DOHH2 (cell line): ENCODE measurements at regions not wholly inside any gene's neighbourhood (a gene's known extent, or its start where the extent isn't known, plus 50 kb on each side); places are given as distances from the start of the nearest gene placed in this dataset.

Experiments used
- H3F3A ChIP-seq: fragments of 200-600 bp; sonication (generic), shearing (Covaris generic); 2 replicates; pipeline ENCODE4 v1.6.0; 2016; ENCODE audit warnings: antibody characterized with exemption, mild to moderate bottlenecking; ENCODE audit not compliant: control insufficient read depth, insufficient read depth
- H3K27ac ChIP-seq: fragments of 200-600 bp; sonication (generic); 2 replicates; pipeline ENCODE4 v1.5.1; 2014; ENCODE audit warnings: low read depth, mild to moderate bottlenecking, low read length, moderate library complexity
- H3K27me3 ChIP-seq: fragments of 200-600 bp; sonication (generic); 2 replicates; pipeline ENCODE4 v1.6.1; 2014; ENCODE audit warnings: mild to moderate bottlenecking, low read length, mixed read lengths; ENCODE audit not compliant: control insufficient read depth
- H3K36me3 ChIP-seq: fragments of 200-600 bp; sonication (generic); 2 replicates; pipeline ENCODE4 v1.6.1; 2014; ENCODE audit warnings: mild to moderate bottlenecking, low read length, moderate library complexity, mixed read lengths; ENCODE audit not compliant: control insufficient read depth
- H3K4me1 ChIP-seq: fragments of 200-600 bp; sonication (generic); 2 replicates; pipeline ENCODE4 v1.6.1; 2014; ENCODE audit warnings: mild to moderate bottlenecking, low read length, mixed read lengths; ENCODE audit not compliant: control insufficient read depth
- H3K4me2 ChIP-seq: fragments of 200-600 bp; sonication (generic); 2 replicates; pipeline ENCODE4 v1.6.0; 2014; ENCODE audit warnings: mild to moderate bottlenecking, low read length, moderate library complexity
- H3K4me3 ChIP-seq: fragments of 200-600 bp; sonication (generic); 2 replicates; pipeline ENCODE4 v1.5.1; 2014; ENCODE audit warnings: mild to moderate bottlenecking, low read length, mixed read lengths
- H3K79me2 ChIP-seq: fragments of 200-600 bp; sonication (generic); 2 replicates; pipeline ENCODE4 v1.6.1; 2014; ENCODE audit warnings: mild to moderate bottlenecking, low read length, mixed read lengths; ENCODE audit not compliant: control insufficient read depth
- H3K9me2 ChIP-seq: fragments of 200-600 bp; sonication (generic); replicated peaks from 2 replicates; pipeline ENCODE4 v1.6.1; 2014; ENCODE audit warnings: mild to moderate bottlenecking, low read length, mixed read lengths; ENCODE audit not compliant: control insufficient read depth
- H3K9me3 ChIP-seq: fragments of 200-600 bp; sonication (generic); 2 replicates; pipeline ENCODE4 v1.6.1; 2014; ENCODE audit warnings: antibody characterized with exemption, low read length, mixed read lengths; ENCODE audit not compliant: control insufficient read depth, insufficient read depth
- H4K20me1 ChIP-seq: fragments of 200-600 bp; sonication (generic); 2 replicates; pipeline ENCODE4 v1.6.0; 2014; ENCODE audit warnings: low read depth, mild to moderate bottlenecking, antibody characterized with exemption, low read length, moderate library complexity; ENCODE audit not compliant: control insufficient read depth, insufficient read depth
- CTCF ChIP-seq: fragments of 200-600 bp; sonication (generic); IDR thresholded peaks from one replicate; pipeline ENCODE4 v1.5.1; 2014; ENCODE audit warnings: antibody characterized with exemption, mild to moderate bottlenecking, low read depth, low read length; ENCODE audit not compliant: poor library complexity, severe bottlenecking
- EZH2phosphoT487 ChIP-seq: fragments of 200-600 bp; sonication (generic); IDR thresholded peaks from 2 replicates; pipeline ENCODE4 v1.6.1; 2017; ENCODE audit warnings: borderline replicate concordance, mild to moderate bottlenecking, antibody characterized with exemption, low read length, moderate library complexity, mixed read lengths

DNA sequence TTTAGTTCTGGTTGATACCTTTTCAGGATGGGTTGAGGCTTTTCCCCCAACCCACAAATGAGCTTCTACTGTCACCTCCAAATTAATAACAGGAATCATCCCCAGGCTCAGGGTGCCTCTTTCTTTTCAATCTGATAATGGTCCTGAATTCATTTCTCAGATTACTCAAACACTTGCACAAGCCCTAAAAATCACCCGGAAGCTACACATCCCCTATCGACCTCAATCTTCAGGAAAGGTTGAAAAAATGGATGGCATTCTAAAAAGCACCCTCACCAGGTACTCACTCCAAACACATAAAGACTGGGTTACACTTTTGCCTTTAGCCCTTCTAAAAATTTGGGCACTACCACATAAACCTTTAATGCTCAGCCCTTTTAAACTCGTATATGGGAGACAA, 79.9 kb downstream of the COQ2 start:
- no peak for TF ChIP-seq EZH2phosphoT487
- no peak for TF ChIP-seq CTCF
- Histone ChIP-seq H3K79me2 (no peaks in the 10 kb centered on the region), H3K4me2 (no peak overlapping the region), H3K4me3 (no peak overlapping the region), H3F3A (no peaks in the 10 kb centered on the region), H3K4me1 (peaks cover 8% of the 10 kb centered on the region), H3K27me3 (no peaks in the 10 kb centered on the region), H3K36me3 (no peaks in the 10 kb centered on the region), H3K9me2 (no peaks in the 10 kb centered on the region), H4K20me1 (no peaks in the 10 kb centered on the region), H3K27ac (no peak overlapping the region), H3K9me3 (no peaks in the 10 kb centered on the region)

DNA sequence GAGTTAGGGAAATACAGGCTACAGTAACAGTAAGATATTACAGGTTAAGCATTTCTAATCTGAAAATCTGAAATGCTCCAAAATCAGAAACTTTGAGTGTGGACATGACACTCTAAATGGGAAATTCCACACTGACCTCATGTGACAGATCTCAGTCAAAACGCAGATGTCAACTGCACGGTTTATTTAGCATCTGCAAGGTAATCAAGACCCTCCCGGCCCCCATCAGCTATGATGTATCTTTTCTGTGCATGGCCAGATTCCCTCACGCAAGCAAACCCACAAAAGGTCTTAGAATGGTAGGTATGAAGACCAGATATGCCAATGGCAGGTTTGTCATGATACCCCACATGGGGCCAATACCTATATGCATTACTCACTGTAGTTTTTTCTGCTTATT, 82.8 kb downstream of the COQ2 start:
- TF ChIP-seq EZH2phosphoT487 (no peak), CTCF (no peak)

DNA sequence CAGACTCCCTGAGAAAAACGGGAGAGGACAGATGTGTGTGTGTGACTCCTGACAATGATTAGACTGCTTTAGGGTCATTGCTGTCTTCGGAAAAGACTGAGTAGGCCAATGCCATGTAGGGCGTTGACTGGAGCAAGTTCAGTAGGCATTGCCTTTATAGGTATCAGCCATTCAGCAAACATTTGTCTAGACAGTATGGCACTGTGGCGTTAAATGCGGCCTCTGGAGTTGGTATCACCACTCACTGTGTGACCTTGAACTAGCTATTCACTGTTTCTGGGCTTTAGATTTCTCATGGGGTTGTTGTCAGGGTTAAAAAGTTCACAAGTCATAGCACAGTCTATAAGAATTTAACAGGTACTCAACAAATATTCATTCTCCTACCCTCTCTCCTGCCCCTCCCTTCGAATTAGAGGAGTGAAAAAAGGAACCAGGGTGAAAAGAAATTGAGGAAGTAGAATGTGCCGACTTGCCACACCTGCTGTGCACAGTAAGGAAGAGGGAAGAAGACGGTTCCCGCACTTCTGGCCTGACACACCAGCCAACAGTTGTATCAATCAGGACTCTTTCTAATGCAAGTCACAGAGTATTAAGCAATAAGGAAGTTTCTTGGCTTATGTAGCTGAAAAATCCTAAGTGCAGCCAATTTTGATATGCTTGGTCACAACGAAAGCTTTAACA, 83.2 kb upstream of the PLAC8 start:
- Histone ChIP-seq H3K4me3 (peak overlapping the region; percentile 22), H3K36me3 (no peaks in the 10 kb centered on the region), H3K4me2 (peak overlapping the region; percentile 66), H3F3A (peaks cover 6% of the 10 kb centered on the region; the same call in 1 of the 2 replicates), H3K27ac (peak overlapping the region; percentile 35), H3K4me1 (peaks cover 21% of the 10 kb centered on the region), H4K20me1 (no peaks in the 10 kb centered on the region), H3K9me3 (no peaks in the 10 kb centered on the region), H3K79me2 (no peaks in the 10 kb centered on the region), H3K27me3 (no peaks in the 10 kb centered on the region), H3K9me2 (no peaks in the 10 kb centered on the region)
- TF ChIP-seq CTCF, result no peak
- no peak for TF ChIP-seq EZH2phosphoT487

More for the DNA sequence above, 82.8 kb downstream of the COQ2 start:
- H3K9me2 ChIP-seq, result no peaks in the 10 kb centered on the region
- no peaks in the 10 kb centered on the region for H3K36me3 ChIP-seq
- no peaks in the 10 kb centered on the region for H3K27me3 ChIP-seq
- H3K79me2 ChIP-seq, result no peaks in the 10 kb centered on the region
- H3K9me3 ChIP-seq, result no peaks in the 10 kb centered on the region
- H3K4me2 ChIP-seq, result no peak overlapping the region
- H3K27ac ChIP-seq, result no peak overlapping the region
- peaks cover 22% of the 10 kb centered on the region for H3K4me1 ChIP-seq
- H4K20me1 ChIP-seq, result no peaks in the 10 kb centered on the region
- H3F3A ChIP-seq, result peaks cover 6% of the 10 kb centered on the region; the same call in 1 of the 2 replicates
- H3K4me3 ChIP-seq, result no peak overlapping the region
